HepG2 (cell line): ENCODE measurements at regions not wholly inside any gene's neighbourhood (a gene's known extent, or its start where the extent isn't known, plus 50 kb on each side); places are given as distances from the start of the nearest gene placed in this dataset.

Source experiments
- ATAC-seq: fragments of 200-7000 bp; cut with Tn5 transposase; 3 replicates; pipeline ENCODE4 v1.9.1; 2020; ENCODE audit warnings: mild to moderate bottlenecking, moderate library complexity
- BruUV-seq: library from RNA; stranded (reverse); fragments of 400-500 nt; replicated peaks from 2 replicates; lab custom pipeline; 2021; lab: Mats Ljungman, UMichigan
- CTCF ChIA-PET: fragments of 300-600 bp; formaldehyde crosslinking; extraction: SDS; loops from one replicate; lab custom pipeline; 2021; ENCODE audit warnings: low total read pairs, inconsistent platforms, low intra/inter-chr PET ratio; lab: Yijun Ruan, JAX
- POLR2A ChIA-PET: fragments of 350-600 bp; sonication (Branson Sonifier 250); formaldehyde crosslinking; loops from one replicate; lab custom pipeline; 2020; ENCODE audit warnings: antibody characterized with exemption, inconsistent platforms; lab: Yijun Ruan, JAX
- DNase-seq: peaks from one replicate; pipeline ENCODE4 v3.0.0-alpha.2; 2015; ENCODE audit warnings: low spot score
- FAIRE-seq: peaks from 3 replicates; lab custom pipeline; 2011; peaks lifted over from hg19 to GRCh38; lab: Jason Lieb, UNC
- H2AFZ ChIP-seq: one replicate; pipeline ENCODE4 v1.6.1; 2011; ENCODE audit warnings: low read length, inconsistent platforms
- H3K27ac ChIP-seq: fragments of 300-600 bp; 3 replicates; pipeline ENCODE4 v1.8.0; 2011; ENCODE audit warnings: mixed run types, mild to moderate bottlenecking, mixed read lengths, low read length, inconsistent platforms; ENCODE audit not compliant: insufficient read depth; ENCODE audit errors: extremely low read length
- H3K27me3 ChIP-seq, 2 experiments: fragments of 200-600 bp in 1 of 2; 2 replicates in 1 of 2; 3 replicates in 1 of 2; pipeline versions ENCODE4 v1.6.0 to v1.8.0; 2011; ENCODE audit warnings: low read length in 2 of 2, mild to moderate bottlenecking in 2 of 2, moderate library complexity in 2 of 2, inconsistent platforms in 1 of 2; ENCODE audit not compliant: insufficient read depth in 2 of 2, control insufficient read depth in 1 of 2
- H3K36me3 ChIP-seq, 2 experiments: fragments of 200-600 bp in 1 of 2; replicated peaks in 1 of 2; 2 replicates in 1 of 2; 3 replicates in 1 of 2; pipeline versions ENCODE4 v1.5.1 to v1.8.0; 2011; ENCODE audit warnings: low read length in 2 of 2, inconsistent platforms in 1 of 2; ENCODE audit not compliant: insufficient read depth in 2 of 2, control insufficient read depth in 1 of 2
- H3K4me1 ChIP-seq: 2 replicates; pipeline ENCODE4 v1.5.1; 2012; ENCODE audit warnings: low read length, inconsistent platforms; ENCODE audit not compliant: insufficient read depth
- H3K4me2 ChIP-seq: 2 replicates; pipeline ENCODE4 v1.6.0; 2011; ENCODE audit warnings: low read depth, low read length, inconsistent platforms
- H3K4me3 ChIP-seq, 3 experiments: fragments of 200-600 bp in 1 of 3; sonication (generic), shearing (Covaris generic) in 1 of 3; replicated peaks in 1 of 3; 2 replicates each; pipeline ENCODE4 v1.5.1; 2011 to 2016; ENCODE audit warnings: low read length in 3 of 3, inconsistent platforms in 2 of 3, low read depth in 2 of 3, mild to moderate bottlenecking in 2 of 3, control low read depth in 1 of 3, mixed read lengths in 1 of 3; ENCODE audit not compliant: insufficient read depth in 1 of 3
- H3K79me2 ChIP-seq: one replicate; pipeline ENCODE4 v1.6.1; 2011; ENCODE audit warnings: low read length, inconsistent platforms; ENCODE audit not compliant: insufficient read depth
- H3K9ac ChIP-seq: 2 replicates; pipeline ENCODE4 v1.6.0; 2011; ENCODE audit warnings: mild to moderate bottlenecking, low read depth, low read length, inconsistent platforms; ENCODE audit not compliant: insufficient read depth
- H3K9me3 ChIP-seq: 2 replicates; pipeline ENCODE4 v1.5.1; 2012; ENCODE audit warnings: mild to moderate bottlenecking, low read length
- H4K20me1 ChIP-seq: 2 replicates; pipeline ENCODE4 v1.6.0; 2011; ENCODE audit warnings: inconsistent platforms, mild to moderate bottlenecking, low read length, moderate library complexity; ENCODE audit not compliant: insufficient read depth
- EEA1 ChIP-seq: sonication (generic); formaldehyde crosslinking; IDR thresholded peaks from 2 replicates; pipeline ENCODE4 v1.5.1; 2020; ENCODE audit warnings: mild to moderate bottlenecking, missing genetic modification reagents, borderline replicate concordance
- KMT2A ChIP-seq: sonication (generic); formaldehyde crosslinking; IDR thresholded peaks from 2 replicates; pipeline ENCODE4 v1.4.0; 2020; ENCODE audit warnings: missing genetic modification reagents
- MAF1 ChIP-seq: sonication (generic); formaldehyde crosslinking; IDR thresholded peaks from 2 replicates; pipeline ENCODE4 v1.5.0; 2020; ENCODE audit warnings: missing genetic modification reagents, borderline replicate concordance
- RFXAP ChIP-seq: sonication (generic); formaldehyde crosslinking; IDR thresholded peaks from 2 replicates; pipeline ENCODE4 v1.4.0; 2020; ENCODE audit warnings: missing genetic modification reagents, borderline replicate concordance
- ZNF263 ChIP-seq: sonication (generic); formaldehyde crosslinking; IDR thresholded peaks from 2 replicates; pipeline ENCODE4 v1.4.0; 2020; ENCODE audit warnings: missing genetic modification reagents
- ZNF33B ChIP-seq: sonication (generic); formaldehyde crosslinking; IDR thresholded peaks from 2 replicates; pipeline ENCODE4 v1.5.1; 2020; ENCODE audit warnings: mild to moderate bottlenecking, missing genetic modification reagents
- WGBS: methylation state at CpG from one replicate; pipeline ENCODE4 v1.1.6; 2017; ENCODE audit warnings: low lambda C conversion rate; 5-methylcytosine and 5-hydroxymethylcytosine counted together
- in situ Hi-C: cut with HindIII; loops from 2 replicates; pipeline ENCODE4 v1.10.0; 2017; ENCODE audit warnings: low pct_unique_long_range_greater_than_20kb; ENCODE audit not compliant: extremely low pct_ligation_motif_present
- intact Hi-C: fragments of 100-400 bp; cut with micrococcal nuclease; formaldehyde crosslinking; loops from one replicate; pipeline ENCODE4 v1.10.0; 2022; ENCODE audit not compliant: unreplicated experiment
- TF ChIP-seq, protein P1 (sequence below): sonication (generic); formaldehyde crosslinking; IDR thresholded peaks from 2 replicates; pipeline ENCODE4 v1.5.0; 2020; ENCODE audit warnings: missing genetic modification reagents, mild to moderate bottlenecking, borderline replicate concordance
- TF ChIP-seq, protein P2 (sequence below): conservative IDR thresholded peaks from 2 replicates; pipeline ENCODE4 v1.6.1; 2018; ENCODE audit warnings: missing genetic modification reagents
- TF ChIP-seq, protein P3 (sequence below): sonication (generic); formaldehyde crosslinking; IDR thresholded peaks from 2 replicates; pipeline ENCODE4 v1.4.0; 2020; ENCODE audit warnings: missing genetic modification reagents, borderline replicate concordance
- TF ChIP-seq, protein P4 (sequence below): sonication (generic); formaldehyde crosslinking; IDR thresholded peaks from 2 replicates; pipeline ENCODE4 v1.5.1; 2020; ENCODE audit warnings: missing genetic modification reagents, mild to moderate bottlenecking, borderline replicate concordance
- TF ChIP-seq, protein P5 (sequence below): sonication (generic); formaldehyde crosslinking; conservative IDR thresholded peaks from 2 replicates; pipeline ENCODE4 v1.5.0; 2020; ENCODE audit warnings: missing genetic modification reagents
- TF ChIP-seq, protein P6 (sequence below): sonication (generic); formaldehyde crosslinking; IDR thresholded peaks from 2 replicates; pipeline ENCODE4 v1.4.0; 2020; ENCODE audit warnings: missing genetic modification reagents
- TF ChIP-seq, protein P7 (sequence below): sonication (generic); formaldehyde crosslinking; IDR thresholded peaks from 2 replicates; pipeline ENCODE4 v1.9.0; 2021; ENCODE audit warnings: missing genetic modification reagents, mild to moderate bottlenecking, borderline replicate concordance

DNA sequence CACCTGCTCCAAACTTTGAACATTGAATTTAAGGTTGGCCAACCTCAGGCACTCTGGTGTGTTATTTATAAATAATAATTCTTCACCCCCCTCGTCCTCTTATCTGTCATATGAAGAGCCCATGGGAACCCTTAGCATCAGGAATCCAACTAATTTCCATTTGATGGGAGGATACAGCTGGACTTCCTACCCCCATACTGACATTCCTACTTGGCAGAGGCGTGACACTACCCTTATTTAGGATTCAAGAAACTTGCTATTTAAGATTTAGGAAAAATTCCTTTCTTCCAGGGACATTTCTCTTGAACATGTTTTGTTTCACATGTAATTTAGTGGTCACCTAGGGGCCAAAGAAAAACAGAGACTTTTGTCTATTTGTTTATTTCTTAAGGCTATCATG, 171.9 kb upstream of the NRP1 start (continued):
- TF ChIP-seq EEA1 (CRISPR knock-in tag) = no peak
- TF ChIP-seq ZNF263 (CRISPR knock-in tag) = no peak
- TF ChIP-seq, protein P1, sequence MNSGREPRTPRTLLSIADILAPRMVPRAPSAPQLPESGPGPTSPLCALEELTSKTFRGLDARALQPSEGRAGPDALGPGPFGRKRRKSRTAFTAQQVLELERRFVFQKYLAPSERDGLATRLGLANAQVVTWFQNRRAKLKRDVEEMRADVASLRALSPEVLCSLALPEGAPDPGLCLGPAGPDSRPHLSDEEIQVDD = no peak
- TF ChIP-seq RFXAP (CRISPR knock-in tag) = no peak
- TF ChIP-seq, protein P2, sequence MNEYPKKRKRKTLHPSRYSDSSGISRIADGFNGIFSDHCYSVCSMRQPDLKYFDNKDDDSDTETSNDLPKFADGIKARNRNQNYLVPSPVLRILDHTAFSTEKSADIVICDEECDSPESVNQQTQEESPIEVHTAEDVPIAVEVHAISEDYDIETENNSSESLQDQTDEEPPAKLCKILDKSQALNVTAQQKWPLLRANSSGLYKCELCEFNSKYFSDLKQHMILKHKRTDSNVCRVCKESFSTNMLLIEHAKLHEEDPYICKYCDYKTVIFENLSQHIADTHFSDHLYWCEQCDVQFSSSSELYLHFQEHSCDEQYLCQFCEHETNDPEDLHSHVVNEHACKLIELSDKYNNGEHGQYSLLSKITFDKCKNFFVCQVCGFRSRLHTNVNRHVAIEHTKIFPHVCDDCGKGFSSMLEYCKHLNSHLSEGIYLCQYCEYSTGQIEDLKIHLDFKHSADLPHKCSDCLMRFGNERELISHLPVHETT (CRISPR knock-in tag) = no peak
- TF ChIP-seq MAF1 (CRISPR knock-in tag) = no peak

DNA sequence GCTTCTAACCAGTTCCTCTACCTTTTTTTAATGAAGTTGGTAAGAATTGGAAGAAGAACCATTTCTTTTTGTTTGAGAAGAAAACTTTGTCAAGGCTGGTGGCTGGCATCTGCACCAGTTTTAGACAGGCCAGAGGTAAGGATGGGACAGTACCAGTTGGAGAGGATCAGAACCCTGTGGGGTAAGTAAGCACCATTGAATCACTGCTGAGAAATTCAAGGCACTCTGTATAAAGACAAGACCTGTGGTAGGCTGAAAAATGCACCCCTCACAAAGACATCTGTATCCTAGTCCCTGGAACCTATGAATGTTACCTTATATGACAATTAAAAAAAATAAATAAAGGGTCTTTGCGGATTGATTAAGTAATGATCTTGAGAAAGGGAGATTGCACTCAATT, 166.7 kb upstream of the NRP1 start:
- Histone ChIP-seq H3K36me3 (no peaks in the 10 kb centered on the region), H3K4me1 (peaks cover 10% of the 10 kb centered on the region; the same call in 1 of the 2 replicates), H3K9me3 (no peaks in the 10 kb centered on the region), H3K27me3 (no peaks in the 10 kb centered on the region), H3K79me2 (no peaks in the 10 kb centered on the region), H4K20me1 (no peaks in the 10 kb centered on the region), H3K4me2 (no peak overlapping the region), H2AFZ (no peak overlapping the region), H3K27ac (no peak overlapping the region), H3K4me3 (no peak overlapping the region), H3K9ac (no peak overlapping the region)
- in situ Hi-C loops = no loop called here
- FAIRE-seq (no peak), DNase-seq (no peak), ATAC-seq (no peak)
- intact Hi-C loops = no loop called here
- no TSS peak for BruUV-seq
- ChIA-PET POLR2A (no interaction called here), CTCF (no interaction called here)
- 89% methylated on average over 1 of the region's 1 CpG for WGBS
- TF ChIP-seq, protein P3, sequence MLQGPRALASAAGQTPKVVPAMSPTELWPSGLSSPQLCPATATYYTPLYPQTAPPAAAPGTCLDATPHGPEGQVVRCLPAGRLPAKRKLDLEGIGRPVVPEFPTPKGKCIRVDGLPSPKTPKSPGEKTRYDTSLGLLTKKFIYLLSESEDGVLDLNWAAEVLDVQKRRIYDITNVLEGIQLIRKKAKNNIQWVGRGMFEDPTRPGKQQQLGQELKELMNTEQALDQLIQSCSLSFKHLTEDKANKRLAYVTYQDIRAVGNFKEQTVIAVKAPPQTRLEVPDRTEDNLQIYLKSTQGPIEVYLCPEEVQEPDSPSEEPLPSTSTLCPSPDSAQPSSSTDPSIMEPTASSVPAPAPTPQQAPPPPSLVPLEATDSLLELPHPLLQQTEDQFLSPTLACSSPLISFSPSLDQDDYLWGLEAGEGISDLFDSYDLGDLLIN = no peak
- TF ChIP-seq, protein P4, sequence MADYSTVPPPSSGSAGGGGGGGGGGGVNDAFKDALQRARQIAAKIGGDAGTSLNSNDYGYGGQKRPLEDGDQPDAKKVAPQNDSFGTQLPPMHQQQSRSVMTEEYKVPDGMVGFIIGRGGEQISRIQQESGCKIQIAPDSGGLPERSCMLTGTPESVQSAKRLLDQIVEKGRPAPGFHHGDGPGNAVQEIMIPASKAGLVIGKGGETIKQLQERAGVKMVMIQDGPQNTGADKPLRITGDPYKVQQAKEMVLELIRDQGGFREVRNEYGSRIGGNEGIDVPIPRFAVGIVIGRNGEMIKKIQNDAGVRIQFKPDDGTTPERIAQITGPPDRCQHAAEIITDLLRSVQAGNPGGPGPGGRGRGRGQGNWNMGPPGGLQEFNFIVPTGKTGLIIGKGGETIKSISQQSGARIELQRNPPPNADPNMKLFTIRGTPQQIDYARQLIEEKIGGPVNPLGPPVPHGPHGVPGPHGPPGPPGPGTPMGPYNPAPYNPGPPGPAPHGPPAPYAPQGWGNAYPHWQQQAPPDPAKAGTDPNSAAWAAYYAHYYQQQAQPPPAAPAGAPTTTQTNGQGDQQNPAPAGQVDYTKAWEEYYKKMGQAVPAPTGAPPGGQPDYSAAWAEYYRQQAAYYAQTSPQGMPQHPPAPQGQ (CRISPR knock-in tag) = no peak
- TF ChIP-seq KMT2A (CRISPR knock-in tag) (no peak), ZNF33B (CRISPR knock-in tag) (no peak)
- TF ChIP-seq, protein P5, sequence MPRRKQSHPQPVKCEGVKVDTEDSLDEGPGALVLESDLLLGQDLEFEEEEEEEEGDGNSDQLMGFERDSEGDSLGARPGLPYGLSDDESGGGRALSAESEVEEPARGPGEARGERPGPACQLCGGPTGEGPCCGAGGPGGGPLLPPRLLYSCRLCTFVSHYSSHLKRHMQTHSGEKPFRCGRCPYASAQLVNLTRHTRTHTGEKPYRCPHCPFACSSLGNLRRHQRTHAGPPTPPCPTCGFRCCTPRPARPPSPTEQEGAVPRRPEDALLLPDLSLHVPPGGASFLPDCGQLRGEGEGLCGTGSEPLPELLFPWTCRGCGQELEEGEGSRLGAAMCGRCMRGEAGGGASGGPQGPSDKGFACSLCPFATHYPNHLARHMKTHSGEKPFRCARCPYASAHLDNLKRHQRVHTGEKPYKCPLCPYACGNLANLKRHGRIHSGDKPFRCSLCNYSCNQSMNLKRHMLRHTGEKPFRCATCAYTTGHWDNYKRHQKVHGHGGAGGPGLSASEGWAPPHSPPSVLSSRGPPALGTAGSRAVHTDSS (CRISPR knock-in tag) = no peak
- TF ChIP-seq, protein P6, sequence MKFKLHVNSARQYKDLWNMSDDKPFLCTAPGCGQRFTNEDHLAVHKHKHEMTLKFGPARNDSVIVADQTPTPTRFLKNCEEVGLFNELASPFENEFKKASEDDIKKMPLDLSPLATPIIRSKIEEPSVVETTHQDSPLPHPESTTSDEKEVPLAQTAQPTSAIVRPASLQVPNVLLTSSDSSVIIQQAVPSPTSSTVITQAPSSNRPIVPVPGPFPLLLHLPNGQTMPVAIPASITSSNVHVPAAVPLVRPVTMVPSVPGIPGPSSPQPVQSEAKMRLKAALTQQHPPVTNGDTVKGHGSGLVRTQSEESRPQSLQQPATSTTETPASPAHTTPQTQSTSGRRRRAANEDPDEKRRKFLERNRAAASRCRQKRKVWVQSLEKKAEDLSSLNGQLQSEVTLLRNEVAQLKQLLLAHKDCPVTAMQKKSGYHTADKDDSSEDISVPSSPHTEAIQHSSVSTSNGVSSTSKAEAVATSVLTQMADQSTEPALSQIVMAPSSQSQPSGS (CRISPR knock-in tag) = no peak
- TF ChIP-seq, protein P7, sequence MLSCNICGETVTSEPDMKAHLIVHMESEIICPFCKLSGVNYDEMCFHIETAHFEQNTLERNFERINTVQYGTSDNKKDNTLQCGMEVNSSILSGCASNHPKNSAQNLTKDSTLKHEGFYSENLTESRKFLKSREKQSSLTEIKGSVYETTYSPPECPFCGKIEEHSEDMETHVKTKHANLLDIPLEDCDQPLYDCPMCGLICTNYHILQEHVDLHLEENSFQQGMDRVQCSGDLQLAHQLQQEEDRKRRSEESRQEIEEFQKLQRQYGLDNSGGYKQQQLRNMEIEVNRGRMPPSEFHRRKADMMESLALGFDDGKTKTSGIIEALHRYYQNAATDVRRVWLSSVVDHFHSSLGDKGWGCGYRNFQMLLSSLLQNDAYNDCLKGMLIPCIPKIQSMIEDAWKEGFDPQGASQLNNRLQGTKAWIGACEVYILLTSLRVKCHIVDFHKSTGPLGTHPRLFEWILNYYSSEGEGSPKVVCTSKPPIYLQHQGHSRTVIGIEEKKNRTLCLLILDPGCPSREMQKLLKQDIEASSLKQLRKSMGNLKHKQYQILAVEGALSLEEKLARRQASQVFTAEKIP (CRISPR knock-in tag) = no peak
